ENCODE measurements at regions not wholly inside any gene's neighbourhood (a gene's known extent, or its start where the extent isn't known, plus 50 kb on each side); places are given as distances from the start of the nearest gene placed in this dataset.
"Not testable (repeated sequence)": the region's sequence is repeated elsewhere in the genome, so short reads cannot be mapped to it uniquely, and the experiment has no call there.

DNA sequence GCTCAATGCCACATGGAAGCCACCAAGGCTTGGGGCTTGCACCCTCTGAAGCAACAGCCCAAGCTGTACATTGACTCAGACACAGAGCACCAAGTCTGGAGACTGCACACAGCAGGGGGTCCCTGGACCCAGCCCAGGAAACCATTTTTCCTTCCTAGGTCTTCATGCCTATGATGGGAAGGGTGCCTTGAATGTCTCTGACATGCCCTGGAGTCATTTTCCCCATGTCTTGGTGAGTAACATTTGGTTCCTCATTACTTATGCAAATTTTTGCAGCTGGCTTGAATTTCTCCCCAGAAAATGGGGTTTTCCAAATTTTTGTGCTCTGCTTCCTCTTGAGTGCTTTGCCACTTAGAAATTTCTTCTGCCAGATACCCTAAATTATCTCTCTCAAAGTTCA, 367.3 kb upstream of the NECTIN3 start:
- H4K20me1 ChIP-seq (replicated peaks; ENCODE audit: control insufficient read depth, insufficient read depth, low read length); FAIRE-seq: not testable (repeated sequence)

DNA sequence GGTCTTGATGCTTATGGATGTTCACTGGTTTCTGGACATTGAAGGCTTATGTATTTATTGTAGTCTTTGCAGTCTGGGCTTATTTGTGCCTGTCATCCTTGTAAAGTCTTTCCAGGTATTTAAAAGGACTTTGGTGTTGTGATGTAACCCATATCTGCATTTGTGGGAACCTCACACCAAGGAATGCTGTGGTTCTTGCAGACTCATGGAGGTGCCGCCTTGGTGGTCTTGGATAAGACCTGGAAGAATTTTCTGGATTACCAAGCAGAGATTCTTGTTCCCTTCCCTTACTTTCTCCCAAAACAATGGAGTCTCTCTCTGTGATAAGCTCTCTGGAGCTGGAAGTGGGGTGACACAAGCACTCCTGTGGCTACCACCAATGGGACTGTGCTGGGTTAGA, 363.5 kb upstream of the NECTIN3 start:
- ChIA-PET POLR2A (no interaction called here), CTCF (ENCODE audit: low intra/inter-chr PET ratio) (no interaction called here)
- H3K27me3 ChIP-seq (ENCODE audit: control insufficient read depth in 2 of 2, insufficient read depth in 2 of 2, low read length in 2 of 2): no peaks in the 10 kb centered on the region
- H4K20me1 ChIP-seq (replicated peaks; ENCODE audit: control insufficient read depth, insufficient read depth, low read length): no peaks in the 10 kb centered on the region
- H3K36me3 ChIP-seq (ENCODE audit: control insufficient read depth, insufficient read depth, low read length): no peaks in the 10 kb centered on the region
- no peaks in the 10 kb centered on the region for H3K4me1 ChIP-seq (replicated peaks in 1 of 2; ENCODE audit: control insufficient read depth in 2 of 2, insufficient read depth in 2 of 2, low read length in 2 of 2)
- H3K9me3 ChIP-seq (replicated peaks; ENCODE audit: control insufficient read depth, insufficient read depth, low read depth, low read length): no peaks in the 10 kb centered on the region
- no peak for FAIRE-seq
- no peak for ATAC-seq
- H2AFZ ChIP-seq (ENCODE audit: low read depth, low read length): no peak overlapping the region
- no peak for DNase-seq (ENCODE audit: extremely low read depth in 1 of 4, low spot score in 3 of 4)
- no peaks in the 10 kb centered on the region for H3K9me1 ChIP-seq (ENCODE audit: control insufficient read depth, insufficient read depth, low read length)
- no peak overlapping the region for H3K27ac ChIP-seq (ENCODE audit: extremely low read depth, low read depth, low read length)
- H3K4me2 ChIP-seq (ENCODE audit: insufficient read depth, low read length): no peak overlapping the region
- no CpG with 5 or more reads among the region's 1 CpG for WGBS (ENCODE audit: insufficient coverage, low coverage, missing lambda C conversion rate)
- no peak for TF ChIP-seq ZNF445 (CRISPR knock-in tag; IDR thresholded peaks at IDR 0.05; ENCODE audit: low read depth)
- TF ChIP-seq POLR3G (IDR thresholded peaks at IDR 0.05; ENCODE audit: extremely low read depth, insufficient read length, insufficient replicate concordance): no peak
- H3K79me2 ChIP-seq (ENCODE audit: control insufficient read depth, insufficient read depth, low read length): no peaks in the 10 kb centered on the region
- H3K9ac ChIP-seq (ENCODE audit: insufficient read depth in 1 of 2, low read depth in 2 of 2, low read length in 2 of 2): no peak overlapping the region
- in situ Hi-C loops (cut with MboI): no loop called here
- H3K4me3 ChIP-seq: no peak overlapping the region
- no TSS peak for BruUV-seq (replicated peaks)
- intact Hi-C loops (cut with micrococcal nuclease): no loop called here

More for the DNA sequence above, 367.3 kb upstream of the NECTIN3 start:
- H3K4me2 ChIP-seq (ENCODE audit: insufficient read depth, low read length); BruUV-seq (replicated peaks); H3K9ac ChIP-seq (ENCODE audit: insufficient read depth in 1 of 2, low read depth in 2 of 2, low read length in 2 of 2); H3K9me1 ChIP-seq (ENCODE audit: control insufficient read depth, insufficient read depth, low read length); ATAC-seq; H3K36me3 ChIP-seq (ENCODE audit: control insufficient read depth, insufficient read depth, low read length); POLR2A ChIA-PET; H3K4me1 ChIP-seq (replicated peaks in 1 of 2; ENCODE audit: control insufficient read depth in 2 of 2, insufficient read depth in 2 of 2, low read length in 2 of 2); H3K9me3 ChIP-seq (replicated peaks; ENCODE audit: control insufficient read depth, insufficient read depth, low read depth, low read length); H3K27ac ChIP-seq (ENCODE audit: extremely low read depth, low read depth, low read length); CTCF ChIA-PET (ENCODE audit: low intra/inter-chr PET ratio); H3K27me3 ChIP-seq (ENCODE audit: control insufficient read depth in 2 of 2, insufficient read depth in 2 of 2, low read length in 2 of 2); H3K4me3 ChIP-seq; H2AFZ ChIP-seq (ENCODE audit: low read depth, low read length); in situ Hi-C loops (cut with MboI); DNase-seq (ENCODE audit: extremely low read depth in 1 of 4, low spot score in 3 of 4); H3K79me2 ChIP-seq (ENCODE audit: control insufficient read depth, insufficient read depth, low read length); intact Hi-C loops (cut with micrococcal nuclease): not testable (repeated sequence)

Measured in K562 (cell line).